H1 (cell line): ENCODE measurements at regions not wholly inside any gene's neighbourhood (a gene's known extent, or its start where the extent isn't known, plus 50 kb on each side); places are given as distances from the start of the nearest gene placed in this dataset.

Source experiments
- CTCF ChIA-PET: fragments of 300-600 bp; sonication (Branson Sonifier 250); formaldehyde crosslinking; loops from one replicate; lab custom pipeline; 2021; ENCODE audit not compliant: partially characterized antibody; lab: Charles Lee
- POLR2A ChIA-PET: fragments of 300-600 bp; sonication (Branson Sonifier 250); formaldehyde crosslinking; loops from one replicate; lab custom pipeline; 2021; ENCODE audit warnings: inconsistent platforms; ENCODE audit not compliant: partially characterized antibody; lab: Charles Lee
- DNase-seq, 2 experiments: peaks; one replicate each; pipeline versions ENCODE4 v3.0.0 to v3.0.0-alpha.2; 2010 to 2022; ENCODE audit warnings: low spot score in 2 of 2, low read depth in 1 of 2, mixed read lengths in 1 of 2
- FAIRE-seq: peaks from 2 replicates; lab custom pipeline; 2011; peaks lifted over from hg19 to GRCh38; lab: Jason Lieb, UNC
- H2AFZ ChIP-seq: 2 replicates; pipeline ENCODE4 v1.8.1; 2012; ENCODE audit warnings: low read length, inconsistent platforms
- H2AK5ac ChIP-seq: 2 replicates; pipeline ENCODE4 v1.6.1; 2013; ENCODE audit warnings: low read depth, low read length
- H2BK120ac ChIP-seq: replicated peaks from 2 replicates; pipeline ENCODE3; 2013; ENCODE audit warnings: low read depth, low read length, inconsistent platforms
- H2BK12ac ChIP-seq: 2 replicates; pipeline ENCODE4 v1.6.1; 2013; ENCODE audit warnings: low read depth, low read length
- H2BK15ac ChIP-seq: 2 replicates; pipeline ENCODE4 v1.6.1; 2013; ENCODE audit warnings: low read length
- H2BK20ac ChIP-seq: 2 replicates; pipeline ENCODE4 v1.6.1; 2013; ENCODE audit warnings: low read length
- H2BK5ac ChIP-seq: 2 replicates; pipeline ENCODE4 v1.6.1; 2013; ENCODE audit warnings: low read depth, low read length
- H3K14ac ChIP-seq: 2 replicates; pipeline ENCODE4 v1.6.1; 2013; ENCODE audit warnings: inconsistent platforms; ENCODE audit not compliant: insufficient read length
- H3K18ac ChIP-seq: 2 replicates; pipeline ENCODE4 v1.6.1; 2013; ENCODE audit warnings: low read length; ENCODE audit errors: extremely low read depth
- H3K23ac ChIP-seq: 2 replicates; pipeline ENCODE4 v1.6.1; 2013; ENCODE audit warnings: inconsistent platforms; ENCODE audit not compliant: insufficient read length
- H3K23me2 ChIP-seq: 2 replicates; pipeline ENCODE4 v1.6.1; 2013; ENCODE audit warnings: low read depth, low read length
- H3K27ac ChIP-seq: 2 replicates; pipeline ENCODE4 v1.6.1; 2011; ENCODE audit warnings: low read depth, low read length, inconsistent platforms
- H3K27me3 ChIP-seq, 4 experiments: replicated peaks in 1 of 4; 1 replicate in 1 of 4; 2 replicates in 3 of 4; pipeline versions ENCODE4 v1.6.1 to v1.8.1; 2011 to 2013; ENCODE audit warnings: low read length in 3 of 4, mild to moderate bottlenecking in 3 of 4, inconsistent platforms in 2 of 4, mixed read lengths in 2 of 4, moderate library complexity in 1 of 4; ENCODE audit not compliant: control insufficient read depth in 3 of 4, insufficient read depth in 3 of 4; ENCODE audit errors: extremely low read depth in 1 of 4
- H3K36me3 ChIP-seq, 4 experiments: 2 replicates each; pipeline versions ENCODE4 v1.6.1 to v1.8.1; 2011 to 2013; ENCODE audit warnings: mild to moderate bottlenecking in 4 of 4, low read length in 3 of 4, moderate library complexity in 2 of 4, control low read depth in 1 of 4, inconsistent platforms in 1 of 4; ENCODE audit not compliant: insufficient read depth in 4 of 4, control insufficient read depth in 2 of 4
- H3K4ac ChIP-seq: replicated peaks from 2 replicates; pipeline ENCODE3; 2013; ENCODE audit warnings: low read length, low read depth, mixed read lengths, inconsistent platforms; ENCODE audit not compliant: insufficient read length
- H3K4me1 ChIP-seq, 4 experiments: replicated peaks in 1 of 4; 1 replicate in 1 of 4; 2 replicates in 3 of 4; pipeline versions ENCODE4 v1.6.1 to v1.8.1; 2011 to 2013; ENCODE audit warnings: low read length in 3 of 4, inconsistent platforms in 2 of 4, mixed read lengths in 1 of 4; ENCODE audit not compliant: insufficient read depth in 4 of 4, control insufficient read depth in 3 of 4
- H3K4me2 ChIP-seq, 2 experiments: 2 replicates each; pipeline versions ENCODE4 v1.6.1 to v1.8.1; 2011 to 2013; ENCODE audit warnings: low read depth in 2 of 2, low read length in 2 of 2, control low read depth in 1 of 2, inconsistent platforms in 1 of 2, mild to moderate bottlenecking in 1 of 2; ENCODE audit not compliant: insufficient read depth in 1 of 2
- H3K4me3 ChIP-seq, 4 experiments: fragments of 200-600, 300-600 bp in 1 of 4; sonication (generic), shearing (Covaris generic), sonication (Bioruptor Twin) in 1 of 4; 2 replicates each; pipeline versions ENCODE4 v1.5.1 to v1.8.1; 2011 to 2016; ENCODE audit warnings: low read length in 4 of 4, low read depth in 3 of 4, control low read depth in 2 of 4, inconsistent platforms in 2 of 4, mild to moderate bottlenecking in 2 of 4, mixed read lengths in 1 of 4, moderate library complexity in 1 of 4; ENCODE audit not compliant: insufficient read depth in 2 of 4; ENCODE audit errors: extremely low read depth in 1 of 4
- H3K56ac ChIP-seq: replicated peaks from 2 replicates; pipeline ENCODE3; 2013; ENCODE audit warnings: low read depth, mild to moderate bottlenecking, mixed read lengths, low read length, inconsistent platforms; ENCODE audit not compliant: insufficient read length
- H3K79me1 ChIP-seq: 2 replicates; pipeline ENCODE4 v1.6.1; 2013; ENCODE audit warnings: low read depth, low read length, control low read depth
- H3K79me2 ChIP-seq, 2 experiments: 2 replicates each; pipeline versions ENCODE4 v1.6.1 to v1.8.1; 2012 to 2013; ENCODE audit warnings: low read length in 2 of 2, mild to moderate bottlenecking in 2 of 2, inconsistent platforms in 1 of 2; ENCODE audit not compliant: insufficient read depth in 2 of 2, control insufficient read depth in 1 of 2
- H3K9ac ChIP-seq, 4 experiments: replicated peaks in 1 of 4; 1 replicate in 1 of 4; 2 replicates in 3 of 4; pipeline versions ENCODE4 v1.6.1 to v1.8.1; 2011 to 2013; ENCODE audit warnings: low read depth in 3 of 4, low read length in 3 of 4, control low read depth in 2 of 4, mild to moderate bottlenecking in 2 of 4, moderate library complexity in 2 of 4, inconsistent platforms in 1 of 4; ENCODE audit errors: extremely low read depth in 1 of 4
- H3K9me3 ChIP-seq, 2 experiments: 2 replicates each; pipeline versions ENCODE4 v1.6.1 to v1.8.1; 2012 to 2013; ENCODE audit warnings: mild to moderate bottlenecking in 2 of 2, moderate library complexity in 2 of 2, control low read depth in 1 of 2, inconsistent platforms in 1 of 2, low read depth in 1 of 2, low read length in 1 of 2, mixed read lengths in 1 of 2; ENCODE audit not compliant: insufficient read depth in 2 of 2
- H4K20me1 ChIP-seq, 2 experiments: replicated peaks in 1 of 2; 2 replicates each; pipeline versions ENCODE3 to v1.8.1; 2011 to 2013; ENCODE audit warnings: inconsistent platforms in 2 of 2, low read length in 2 of 2, mild to moderate bottlenecking in 1 of 2; ENCODE audit not compliant: insufficient read depth in 2 of 2, control insufficient read depth in 1 of 2
- H4K5ac ChIP-seq: 2 replicates; pipeline ENCODE4 v1.6.1; 2013; ENCODE audit warnings: low read length, low read depth, mixed read lengths, inconsistent platforms; ENCODE audit not compliant: insufficient read length
- H4K8ac ChIP-seq: 2 replicates; pipeline ENCODE4 v1.8.0; 2013; ENCODE audit warnings: mild to moderate bottlenecking, moderate library complexity, low read length, inconsistent platforms; ENCODE audit not compliant: insufficient read depth; ENCODE audit errors: extremely low read depth
- H4K91ac ChIP-seq: replicated peaks from 2 replicates; pipeline ENCODE3; 2013; ENCODE audit warnings: low read length, mixed read lengths, inconsistent platforms; ENCODE audit not compliant: insufficient read length
- CREB1 ChIP-seq: IDR thresholded peaks from 2 replicates; pipeline ENCODE4 v1.6.1; 2012; ENCODE audit warnings: inconsistent platforms
- GABPA ChIP-seq: IDR thresholded peaks from 2 replicates; pipeline ENCODE4 v1.6.1; 2011; ENCODE audit warnings: mild to moderate bottlenecking, low read length, moderate library complexity, borderline replicate concordance; ENCODE audit not compliant: insufficient read depth
- KDM4A ChIP-seq: IDR thresholded peaks from one replicate; pipeline ENCODE4 v1.7.1; 2012; ENCODE audit warnings: low read depth, mild to moderate bottlenecking, moderate library complexity, low read length, inconsistent platforms; ENCODE audit not compliant: severe bottlenecking
- MAFK ChIP-seq: IDR thresholded peaks from 2 replicates; pipeline ENCODE4 v1.6.1; 2012; ENCODE audit warnings: low read depth, mild to moderate bottlenecking, improper control_type of control experiment, low read length
- NANOG ChIP-seq: IDR thresholded peaks from 2 replicates; pipeline ENCODE4 v1.6.1; 2011; ENCODE audit warnings: low read length, low read depth, mild to moderate bottlenecking, inconsistent platforms; ENCODE audit not compliant: insufficient read depth, poor library complexity, severe bottlenecking
- ZNF274 ChIP-seq: IDR thresholded peaks from 2 replicates; pipeline ENCODE4 v1.7.0; 2012; ENCODE audit warnings: low read length, borderline replicate concordance; ENCODE audit errors: extremely low read depth
- WGBS, 2 experiments: shearing (Covaris generic) in 1 of 2; methylation state at CpG; one replicate each; pipeline versions ENCODE4 v1.1.6 to v1.1.7; 2013 to 2015; ENCODE audit warnings: low lambda C conversion rate in 2 of 2, mixed read lengths in 2 of 2, inconsistent platforms in 1 of 2, low coverage in 1 of 2, missing lambda C conversion rate in 1 of 2; ENCODE audit not compliant: insufficient replicate concordance in 2 of 2, insufficient coverage in 1 of 2, insufficient read length in 1 of 2; ENCODE audit errors: extremely low coverage in 1 of 2, missing lambda C conversion rate in 1 of 2; 5-methylcytosine and 5-hydroxymethylcytosine counted together

GRCh38 chr7:17498230-17498629, 199.8 kb downstream of the AHR start:
- H2BK120ac ChIP-seq: no peak overlapping the region
- H2BK5ac ChIP-seq: no peak overlapping the region
- no peaks in the 10 kb centered on the region for H3K79me1 ChIP-seq
- TF ChIP-seq MAFK (no peak), NANOG (no peak), GABPA (no peak), KDM4A (no peak), CREB1 (no peak), ZNF274 (no peak)
- H2BK15ac ChIP-seq: no peak overlapping the region
- no peak overlapping the region for H2BK20ac ChIP-seq
- H2BK12ac ChIP-seq: no peak overlapping the region
- no peak overlapping the region for H3K14ac ChIP-seq
- no peaks in the 10 kb centered on the region for H3K79me2 ChIP-seq
- no peak overlapping the region for H3K23ac ChIP-seq
- FAIRE-seq: no peak
- H3K23me2 ChIP-seq: no peaks in the 10 kb centered on the region
- no peak for DNase-seq
- no peak overlapping the region for H4K8ac ChIP-seq
- no peaks in the 10 kb centered on the region for H3K9me3 ChIP-seq
- no peaks in the 10 kb centered on the region for H3K36me3 ChIP-seq
- H3K4me1 ChIP-seq: peaks cover 4 to 14% (median 9%) of the 10 kb centered on the region in 4 experiments
- H3K9ac ChIP-seq: no peak overlapping the region
- no peak overlapping the region for H3K4me3 ChIP-seq
- H4K20me1 ChIP-seq: no peaks in the 10 kb centered on the region
- no peak overlapping the region for H3K4ac ChIP-seq
- H4K91ac ChIP-seq: no peak overlapping the region
- 81% methylated on average over 4 of the region's 4 CpGs; no CpG with 5 or more reads in 1 of the 2 experiments for WGBS, 2 experiments
- H3K27me3 ChIP-seq: no peaks in the 10 kb centered on the region
- H2AK5ac ChIP-seq: no peak overlapping the region
- ChIA-PET CTCF (interaction anchor here (1.2 to 1.3 kb wide), 2 partner anchors 9 to 23 kb away, joined by 4 to 6 read pairs; no protein-coding TSS in a partner anchor), POLR2A (no interaction called here)
- H3K4me2 ChIP-seq: no peak overlapping the region
- H2AFZ ChIP-seq: no peak overlapping the region
- H3K56ac ChIP-seq: no peak overlapping the region
- no peak overlapping the region for H3K18ac ChIP-seq
- H4K5ac ChIP-seq: no peak overlapping the region
- no peak overlapping the region for H3K27ac ChIP-seq
